ENCODE measurements at regions not wholly inside any gene's neighbourhood (a gene's known extent, or its start where the extent isn't known, plus 50 kb on each side); places are given as distances from the start of the nearest gene placed in this dataset.

DNA sequence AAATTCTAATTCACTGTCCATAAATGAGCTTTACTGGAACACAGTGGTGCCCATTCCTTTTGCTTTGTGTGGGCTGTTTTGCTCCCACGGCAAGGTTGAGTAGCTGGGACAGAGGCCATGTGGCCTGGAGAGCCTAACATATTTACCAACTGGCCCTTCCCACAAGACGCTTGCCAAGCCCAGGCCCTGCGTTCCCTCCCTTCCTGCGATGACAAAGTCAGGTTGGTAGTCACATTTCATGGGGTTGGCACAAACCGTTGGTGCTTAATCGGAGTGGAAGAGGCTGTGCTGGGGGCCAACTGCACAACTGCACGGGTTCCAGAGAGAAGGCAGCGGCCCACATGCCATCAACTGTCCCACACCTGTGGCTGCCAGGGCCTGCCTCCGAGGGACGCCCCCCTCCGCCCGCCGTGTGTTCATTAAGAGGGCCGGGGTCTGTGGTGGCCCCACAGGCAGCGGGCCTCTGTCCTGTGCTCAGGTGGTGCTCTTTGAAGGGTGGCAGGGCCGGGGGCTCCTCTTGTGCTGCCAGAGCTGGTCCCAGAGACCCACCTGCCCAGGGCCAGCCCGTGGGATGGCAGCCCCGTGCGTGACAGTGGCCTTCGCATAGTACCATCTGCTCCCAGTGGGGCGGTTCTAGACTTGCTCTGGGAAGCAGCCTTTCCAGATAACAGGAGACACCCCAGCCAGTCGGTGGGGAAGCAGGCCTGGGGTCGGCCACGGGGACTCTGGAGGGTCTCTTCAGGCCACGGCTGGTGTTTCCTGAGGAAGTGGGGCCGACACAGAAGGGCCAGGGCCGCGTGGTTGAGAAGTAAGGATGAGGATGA lies 81.5 kb upstream of the CLDN5 start:
- TF ChIP-seq, protein P1, sequence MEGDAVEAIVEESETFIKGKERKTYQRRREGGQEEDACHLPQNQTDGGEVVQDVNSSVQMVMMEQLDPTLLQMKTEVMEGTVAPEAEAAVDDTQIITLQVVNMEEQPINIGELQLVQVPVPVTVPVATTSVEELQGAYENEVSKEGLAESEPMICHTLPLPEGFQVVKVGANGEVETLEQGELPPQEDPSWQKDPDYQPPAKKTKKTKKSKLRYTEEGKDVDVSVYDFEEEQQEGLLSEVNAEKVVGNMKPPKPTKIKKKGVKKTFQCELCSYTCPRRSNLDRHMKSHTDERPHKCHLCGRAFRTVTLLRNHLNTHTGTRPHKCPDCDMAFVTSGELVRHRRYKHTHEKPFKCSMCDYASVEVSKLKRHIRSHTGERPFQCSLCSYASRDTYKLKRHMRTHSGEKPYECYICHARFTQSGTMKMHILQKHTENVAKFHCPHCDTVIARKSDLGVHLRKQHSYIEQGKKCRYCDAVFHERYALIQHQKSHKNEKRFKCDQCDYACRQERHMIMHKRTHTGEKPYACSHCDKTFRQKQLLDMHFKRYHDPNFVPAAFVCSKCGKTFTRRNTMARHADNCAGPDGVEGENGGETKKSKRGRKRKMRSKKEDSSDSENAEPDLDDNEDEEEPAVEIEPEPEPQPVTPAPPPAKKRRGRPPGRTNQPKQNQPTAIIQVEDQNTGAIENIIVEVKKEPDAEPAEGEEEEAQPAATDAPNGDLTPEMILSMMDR (IDR thresholded peaks at IDR 0.05 in 2 of 3, conservative IDR thresholded peaks at IDR 0.05 in 1 of 3; ENCODE audit: borderline replicate concordance in 1 of 3, insufficient read depth in 1 of 3, low read depth in 2 of 3, low read length in 2 of 3): no peak
- TF ChIP-seq, protein P2, sequence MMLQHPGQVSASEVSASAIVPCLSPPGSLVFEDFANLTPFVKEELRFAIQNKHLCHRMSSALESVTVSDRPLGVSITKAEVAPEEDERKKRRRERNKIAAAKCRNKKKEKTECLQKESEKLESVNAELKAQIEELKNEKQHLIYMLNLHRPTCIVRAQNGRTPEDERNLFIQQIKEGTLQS (IDR thresholded peaks at IDR 0.05): no peak
- TF ChIP-seq EZH2phosphoT487 (IDR thresholded peaks at IDR 0.05; ENCODE audit: borderline replicate concordance): no peak
- TF ChIP-seq POLR2A (IDR thresholded peaks at IDR 0.05; ENCODE audit: borderline replicate concordance, extremely low read depth, insufficient read depth, insufficient read length): no peak
- TF ChIP-seq CEBPB (IDR thresholded peaks at IDR 0.05; ENCODE audit: low read depth): no peak
- no peak for TF ChIP-seq EGR1 (IDR thresholded peaks at IDR 0.05; ENCODE audit: low read depth)
- TF ChIP-seq YY1 (IDR thresholded peaks at IDR 0.05; ENCODE audit: extremely low read depth, insufficient replicate concordance, low read depth, low read length): no peak
- TF ChIP-seq SIN3A (IDR thresholded peaks at IDR 0.05; ENCODE audit: low read depth): no peak
- TF ChIP-seq EZH2 (IDR thresholded peaks at IDR 0.05): no peak
- TF ChIP-seq POLR2AphosphoS5 (IDR thresholded peaks at IDR 0.05; ENCODE audit: low read depth, low read length): no peak
- no peak for TF ChIP-seq SRF (IDR thresholded peaks at IDR 0.05; ENCODE audit: low read depth)
- TF ChIP-seq FOSL1 (IDR thresholded peaks at IDR 0.05; ENCODE audit: low read depth): no peak
